SH-SY5Y (cell line): ENCODE measurements at regions not wholly inside any gene's neighbourhood (a gene's known extent, or its start where the extent isn't known, plus 50 kb on each side); places are given as distances from the start of the nearest gene placed in this dataset.

Source experiments
- GATA2 ChIP-seq: IDR thresholded peaks from 2 replicates; pipeline ENCODE4 v1.6.1; 2011; ENCODE audit warnings: mild to moderate bottlenecking, low read depth, low read length
- GATA3 ChIP-seq: IDR thresholded peaks from 2 replicates; pipeline ENCODE4 v1.6.1; 2011; ENCODE audit warnings: low read depth, mild to moderate bottlenecking, low read length, moderate library complexity

GRCh38 chr7:119826547-119826946 lies 446.4 kb upstream of the KCND2 start:
- TF ChIP-seq GATA2 (no peak), GATA3 (no peak)
